GM23338 (cell line): ENCODE measurements at regions not wholly inside any gene's neighbourhood (a gene's known extent, or its start where the extent isn't known, plus 50 kb on each side); places are given as distances from the start of the nearest gene placed in this dataset.

Source experiments
- ATAC-seq: fragments of 200-7000 bp; cut with Tn5 transposase; 3 replicates; pipeline ENCODE4 v1.9.1; 2020
- DNase-seq: peaks from one replicate; pipeline ENCODE4 v3.0.0-alpha.2; 2015; ENCODE audit warnings: low spot score
- H2AFZ ChIP-seq: fragments of 200-600 bp; sonication (generic); 2 replicates; pipeline ENCODE4 v1.8.0; 2016; ENCODE audit warnings: antibody characterized with exemption, mild to moderate bottlenecking, moderate library complexity
- H3F3A ChIP-seq: fragments of 200-600 bp; sonication (generic); replicated peaks from 2 replicates; pipeline ENCODE4 v1.8.0; 2017; ENCODE audit warnings: antibody characterized with exemption, mixed run types, low read depth
- H3K27ac ChIP-seq: fragments of 200-600 bp; sonication (generic); 2 replicates; pipeline ENCODE4 v1.6.1; 2016; ENCODE audit warnings: low read depth
- H3K27me3 ChIP-seq: fragments of 200-600 bp; sonication (generic); 2 replicates; pipeline ENCODE4 v1.8.0; 2016; ENCODE audit warnings: mild to moderate bottlenecking, mixed run types, moderate library complexity; ENCODE audit not compliant: insufficient read depth
- H3K36me3 ChIP-seq: fragments of 200-600 bp; sonication (generic); 2 replicates; pipeline ENCODE4 v1.8.0; 2016; ENCODE audit warnings: mild to moderate bottlenecking; ENCODE audit not compliant: insufficient read depth
- H3K4me1 ChIP-seq: fragments of 200-600 bp; sonication (generic); 2 replicates; pipeline ENCODE4 v1.8.0; 2016; ENCODE audit warnings: mild to moderate bottlenecking, moderate library complexity; ENCODE audit not compliant: insufficient read depth
- H3K4me2 ChIP-seq: fragments of 200-600 bp; sonication (generic); 2 replicates; pipeline ENCODE4 v1.7.1; 2017; ENCODE audit warnings: mixed run types
- H3K4me3 ChIP-seq: fragments of 200-600 bp; sonication (generic); 2 replicates; pipeline ENCODE4 v1.6.1; 2016; ENCODE audit warnings: mixed run types
- H3K79me2 ChIP-seq: fragments of 200-600 bp; sonication (generic); replicated peaks from 2 replicates; pipeline ENCODE4 v1.8.0; 2017; ENCODE audit warnings: mild to moderate bottlenecking; ENCODE audit not compliant: insufficient read depth
- H3K9me2 ChIP-seq: fragments of 200-600 bp; sonication (generic); 2 replicates; pipeline ENCODE4 v1.8.0; 2017; ENCODE audit not compliant: insufficient read depth
- H4K20me1 ChIP-seq: fragments of 200-600 bp; sonication (generic); replicated peaks from 2 replicates; pipeline ENCODE4 v1.8.0; 2017; ENCODE audit warnings: mild to moderate bottlenecking; ENCODE audit not compliant: insufficient read depth
- H3K27ac Mint-ChIP-seq: 2 replicates; pipeline ENCODE4 v1.8.0; 2020; ENCODE audit warnings: inconsistent platforms, mild to moderate bottlenecking, moderate library complexity, mixed read lengths
- H3K27me3 Mint-ChIP-seq: 3 replicates; pipeline ENCODE4 v1.8.0; 2022; ENCODE audit warnings: low read depth, mild to moderate bottlenecking, moderate library complexity, mixed read lengths, inconsistent platforms; ENCODE audit not compliant: insufficient read depth, poor library complexity
- H3K36me3 Mint-ChIP-seq: 3 replicates; pipeline ENCODE4 v1.8.0; 2021; ENCODE audit warnings: low read depth, mild to moderate bottlenecking, inconsistent platforms, moderate library complexity, mixed read lengths
- H3K4me1 Mint-ChIP-seq: 3 replicates; pipeline ENCODE4 v1.8.0; 2020; ENCODE audit warnings: mild to moderate bottlenecking, inconsistent platforms, mixed read lengths
- H3K4me3 Mint-ChIP-seq: 3 replicates; pipeline ENCODE4 v1.8.0; 2021; ENCODE audit warnings: moderate library complexity, mild to moderate bottlenecking, inconsistent platforms, mixed read lengths
- H3K9me3 Mint-ChIP-seq: 3 replicates; pipeline ENCODE4 v1.8.0; 2020; ENCODE audit warnings: moderate library complexity, mild to moderate bottlenecking, inconsistent platforms, mixed read lengths
- CREB1 ChIP-seq: fragments of 250-450 bp; sonication (Bioruptor Pico); IDR thresholded peaks from 2 replicates; pipeline ENCODE4 v1.5.0; 2020; ENCODE audit warnings: low read depth, mild to moderate bottlenecking, moderate library complexity
- CTCF ChIP-seq, 2 experiments: fragments of 200-600 bp in 1 of 2; sonication (generic) in 1 of 2; conservative IDR thresholded peaks; 2 replicates each; pipeline versions ENCODE4 v1.5.1 to v1.6.1; 2016 to 2017; ENCODE audit warnings: antibody characterized with exemption in 2 of 2, low read depth in 2 of 2, mild to moderate bottlenecking in 2 of 2, moderate library complexity in 1 of 2
- ETS1 ChIP-seq: IDR thresholded peaks from 2 replicates; pipeline ENCODE4 v1.6.1; 2016; ENCODE audit warnings: antibody characterized with exemption
- EZH2 ChIP-seq: fragments of 200-600 bp; sonication (generic); IDR thresholded peaks from one replicate; pipeline ENCODE4 v1.8.0; 2017; ENCODE audit warnings: antibody characterized with exemption, mild to moderate bottlenecking, low read depth; ENCODE audit not compliant: unreplicated experiment
- EZH2phosphoT487 ChIP-seq: fragments of 200-600 bp; sonication (generic); IDR thresholded peaks from one replicate; pipeline ENCODE4 v1.8.1; 2018; ENCODE audit warnings: antibody characterized with exemption; ENCODE audit not compliant: unreplicated experiment
- JUNB ChIP-seq: IDR thresholded peaks from one replicate; pipeline ENCODE4 v1.6.1; 2016; ENCODE audit warnings: antibody characterized with exemption; ENCODE audit not compliant: unreplicated experiment
- NANOG ChIP-seq: IDR thresholded peaks from 2 replicates; pipeline ENCODE4 v1.6.1; 2016; ENCODE audit warnings: antibody characterized with exemption, borderline replicate concordance
- POLR2AphosphoS5 ChIP-seq: IDR thresholded peaks from 2 replicates; pipeline ENCODE4 v1.6.1; 2016; ENCODE audit warnings: antibody characterized with exemption, low read depth
- REST ChIP-seq: IDR thresholded peaks from one replicate; pipeline ENCODE4 v1.6.1; 2018; ENCODE audit warnings: antibody characterized with exemption; ENCODE audit not compliant: unreplicated experiment
- STAT1 ChIP-seq: IDR thresholded peaks from one replicate; pipeline ENCODE4 v1.6.1; 2016; ENCODE audit warnings: antibody characterized with exemption; ENCODE audit not compliant: unreplicated experiment
- ZNF114 ChIP-seq: fragments of 250-450 bp; sonication (Bioruptor Pico); IDR thresholded peaks from 2 replicates; pipeline ENCODE4 v1.5.0; 2020; ENCODE audit warnings: mild to moderate bottlenecking, moderate library complexity
- ZNF331 ChIP-seq: fragments of 250-450 bp; sonication (Bioruptor Pico); IDR thresholded peaks from 2 replicates; pipeline ENCODE4 v1.5.0; 2020; ENCODE audit warnings: low read depth, mild to moderate bottlenecking, moderate library complexity

- no peaks in the 10 kb centered on the region for H3K36me3 Mint-ChIP-seq
- Histone ChIP-seq H3K4me3 (no peak overlapping the region), H3K27me3 (no peaks in the 10 kb centered on the region), H4K20me1 (no peaks in the 10 kb centered on the region), H3K4me2 (no peak overlapping the region), H3K4me1 (no peaks in the 10 kb centered on the region), H3F3A (no peaks in the 10 kb centered on the region), H3K27ac (no peak overlapping the region), H3K79me2 (no peaks in the 10 kb centered on the region), H2AFZ (no peak overlapping the region), H3K9me2 (no peaks in the 10 kb centered on the region), H3K36me3 (no peaks in the 10 kb centered on the region)
- no peak overlapping the region for H3K27ac Mint-ChIP-seq
- no peak overlapping the region for H3K4me3 Mint-ChIP-seq
- no peaks in the 10 kb centered on the region for H3K4me1 Mint-ChIP-seq
- H3K9me3 Mint-ChIP-seq: no peaks in the 10 kb centered on the region
- no peaks in the 10 kb centered on the region for H3K27me3 Mint-ChIP-seq
- no peak for TF ChIP-seq CREB1 (CRISPR knock-in tag)
- TF ChIP-seq ZNF331 (CRISPR knock-in tag): no peak
- no peak for TF ChIP-seq REST
- no peak for TF ChIP-seq ZNF114 (CRISPR knock-in tag)
- no peak for TF ChIP-seq STAT1
- no peak for TF ChIP-seq EZH2phosphoT487
- TF ChIP-seq CTCF (conservative IDR thresholded peaks at IDR 0.05; ENCODE audit: low read depth in 2 of 2): no peak
- TF ChIP-seq NANOG: no peak
- ATAC-seq (no peak), DNase-seq (no peak)
Measured at GRCh38 chr3:164927728-164928127, 150.6 kb downstream of the SI start.

DNA sequence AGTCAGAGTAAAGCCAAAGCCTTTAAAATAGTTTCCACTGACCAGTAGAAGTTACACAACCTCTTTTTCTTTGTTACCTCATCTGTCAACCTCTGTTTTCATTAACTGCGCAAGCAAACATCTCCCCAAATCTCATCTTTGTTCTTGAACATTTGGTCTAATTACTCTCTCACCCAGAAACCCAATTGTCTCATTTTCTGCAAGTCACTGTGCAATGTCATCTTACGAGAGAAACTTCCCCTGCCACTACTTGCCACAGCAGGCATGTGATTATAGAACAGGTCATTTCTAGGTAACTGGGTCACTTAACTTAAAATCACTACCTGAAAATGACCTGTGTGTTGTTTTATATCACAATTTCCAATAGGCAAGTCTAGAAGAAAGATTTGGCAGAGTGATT is 159.4 kb downstream of the SI start:
- ATAC-seq: no peak
- H3K9me2 ChIP-seq: no peaks in the 10 kb centered on the region
- H3K36me3 ChIP-seq: no peaks in the 10 kb centered on the region
- peaks cover 8% of the 10 kb centered on the region for H3K9me3 Mint-ChIP-seq
- H3K27ac ChIP-seq: no peak overlapping the region
- peaks cover 3% of the 10 kb centered on the region; the same call in 1 of the 3 replicates for H3K36me3 Mint-ChIP-seq
- H3F3A ChIP-seq: no peaks in the 10 kb centered on the region
- no peak overlapping the region for H3K4me2 ChIP-seq
- H3K4me1 ChIP-seq: no peaks in the 10 kb centered on the region
- no peaks in the 10 kb centered on the region for H3K27me3 ChIP-seq
- H2AFZ ChIP-seq: peak overlapping the region; percentile 19; the same call in 1 of the 2 replicates
- no peaks in the 10 kb centered on the region for H3K79me2 ChIP-seq
- H3K4me1 Mint-ChIP-seq: no peaks in the 10 kb centered on the region
- DNase-seq: no peak
- no peaks in the 10 kb centered on the region for H4K20me1 ChIP-seq
- H3K27ac Mint-ChIP-seq: peak overlapping the region; percentile 43; the same call in 1 of the 2 replicates
- H3K4me3 Mint-ChIP-seq: no peak overlapping the region
- H3K4me3 ChIP-seq: no peak overlapping the region
- H3K27me3 Mint-ChIP-seq: no peaks in the 10 kb centered on the region
- TF ChIP-seq ETS1 (no peak), POLR2AphosphoS5 (no peak), NANOG (no peak), JUNB (no peak), ZNF331 (CRISPR knock-in tag) (no peak), EZH2 (no peak), CREB1 (CRISPR knock-in tag) (no peak), REST (no peak), STAT1 (no peak), ZNF114 (CRISPR knock-in tag) (no peak), EZH2phosphoT487 (no peak)
